ENCODE measurements at regions not wholly inside any gene's neighbourhood (a gene's known extent, or its start where the extent isn't known, plus 50 kb on each side); places are given as distances from the start of the nearest gene placed in this dataset.

- TF ChIP-seq USF1 (IDR thresholded peaks at IDR 0.05) (no peak), RAD21 (IDR thresholded peaks at IDR 0.05; ENCODE audit: low read depth) (no peak), FOXM1 (IDR thresholded peaks at IDR 0.05; ENCODE audit: borderline replicate concordance, low read depth) (no peak), TEAD4 (IDR thresholded peaks at IDR 0.05) (no peak), YY1 (IDR thresholded peaks at IDR 0.05; ENCODE audit: low read depth) (no peak), NFIC (IDR thresholded peaks at IDR 0.05) (no peak), ZBTB7A (IDR thresholded peaks at IDR 0.05; ENCODE audit: low read depth) (no peak), REST (IDR thresholded peaks at IDR 0.05; ENCODE audit: low read depth) (no peak), CREB1 (IDR thresholded peaks at IDR 0.05; ENCODE audit: low read depth) (no peak), EP300 (IDR thresholded peaks at IDR 0.05; ENCODE audit: borderline replicate concordance) (no peak)
These were observed 98.1 kb upstream of the YPEL5 start for GRCh38 chr2:30048636-30049175.

- TF ChIP-seq MAX (IDR thresholded peaks at IDR 0.05) (no peak), NFIC (IDR thresholded peaks at IDR 0.05) (no peak), EGR1 (IDR thresholded peaks at IDR 0.05) (no peak), REST (IDR thresholded peaks at IDR 0.05; ENCODE audit: low read depth) (no peak), FOXM1 (IDR thresholded peaks at IDR 0.05; ENCODE audit: borderline replicate concordance, low read depth) (no peak), RAD21 (IDR thresholded peaks at IDR 0.05; ENCODE audit: low read depth) (no peak), YY1 (IDR thresholded peaks at IDR 0.05; ENCODE audit: low read depth) (no peak), ZBTB7A (IDR thresholded peaks at IDR 0.05; ENCODE audit: low read depth) (no peak), TEAD4 (IDR thresholded peaks at IDR 0.05) (no peak), CEBPB (IDR thresholded peaks at IDR 0.05) (no peak)
These were observed 91.3 kb upstream of the YPEL5 start for GRCh38 chr2:30055548-30055947.

GRCh38 chr2:30060562-30060961 lies 86.2 kb upstream of the YPEL5 start:
- TF ChIP-seq CEBPB (IDR thresholded peaks at IDR 0.05) (no peak), TAF1 (IDR thresholded peaks at IDR 0.05; ENCODE audit: low read depth) (no peak), TCF12 (IDR thresholded peaks at IDR 0.05; ENCODE audit: low read depth) (no peak), EP300 (IDR thresholded peaks at IDR 0.05; ENCODE audit: borderline replicate concordance) (no peak), REST (IDR thresholded peaks at IDR 0.05; ENCODE audit: low read depth) (no peak), RAD21 (IDR thresholded peaks at IDR 0.05; ENCODE audit: low read depth) (no peak), NFIC (IDR thresholded peaks at IDR 0.05) (no peak), ZBTB7A (IDR thresholded peaks at IDR 0.05; ENCODE audit: low read depth) (no peak), FOXM1 (IDR thresholded peaks at IDR 0.05; ENCODE audit: borderline replicate concordance, low read depth) (no peak), USF1 (IDR thresholded peaks at IDR 0.05) (no peak), YY1 (IDR thresholded peaks at IDR 0.05; ENCODE audit: low read depth) (no peak), MAX (IDR thresholded peaks at IDR 0.05) (no peak), TEAD4 (IDR thresholded peaks at IDR 0.05) (no peak), EGR1 (IDR thresholded peaks at IDR 0.05) (no peak)

GRCh38 chr2:30068067-30068466 lies 78.7 kb upstream of the YPEL5 start:
- TF ChIP-seq CEBPB (IDR thresholded peaks at IDR 0.05) (no peak), TAF1 (IDR thresholded peaks at IDR 0.05; ENCODE audit: low read depth) (no peak), CREB1 (IDR thresholded peaks at IDR 0.05; ENCODE audit: low read depth) (no peak), TCF12 (IDR thresholded peaks at IDR 0.05; ENCODE audit: low read depth) (no peak), FOXM1 (IDR thresholded peaks at IDR 0.05; ENCODE audit: borderline replicate concordance, low read depth) (no peak), EGR1 (IDR thresholded peaks at IDR 0.05) (no peak), EP300 (IDR thresholded peaks at IDR 0.05; ENCODE audit: borderline replicate concordance) (no peak), TEAD4 (IDR thresholded peaks at IDR 0.05) (no peak), RAD21 (IDR thresholded peaks at IDR 0.05; ENCODE audit: low read depth) (no peak), MAX (IDR thresholded peaks at IDR 0.05) (no peak)
